Activated CD8-positive, alpha-beta T cell treated with anti-CD3 and anti-CD28 coated beads for 36 hours (primary cell): ENCODE measurements at regions not wholly inside any gene's neighbourhood (a gene's known extent, or its start where the extent isn't known, plus 50 kb on each side); places are given as distances from the start of the nearest gene placed in this dataset.

ENCODE experiments used
- ATAC-seq: fragments of 200-7000 bp; cut with Tn5 transposase; one replicate; pipeline ENCODE4 v1.10.0; 2021; ENCODE audit warnings: mild to moderate bottlenecking, moderate library complexity
- CTCF ChIA-PET: fragments of 350-600 bp; sonication (Branson Sonifier 250); formaldehyde crosslinking; loops from one replicate; lab custom pipeline; 2021; ENCODE audit warnings: antibody characterized with exemption; lab: Charles Lee
- POLR2A ChIA-PET: fragments of 350-600 bp; sonication (Branson Sonifier 250); formaldehyde crosslinking; loops from one replicate; lab custom pipeline; 2021; ENCODE audit warnings: antibody characterized with exemption; lab: Charles Lee
- DNase-seq: peaks from one replicate; pipeline ENCODE4 v3.0.0-alpha.2; 2020
- H3K27ac Mint-ChIP-seq: one replicate; pipeline ENCODE4 v1.8.0; 2021; ENCODE audit warnings: mild to moderate bottlenecking, mixed read lengths
- H3K27me3 Mint-ChIP-seq: one replicate; pipeline ENCODE4 v1.8.0; 2021; ENCODE audit warnings: mixed read lengths
- H3K36me3 Mint-ChIP-seq: one replicate; pipeline ENCODE4 v1.8.0; 2021; ENCODE audit warnings: low read depth, mixed read lengths
- H3K4me1 Mint-ChIP-seq: one replicate; pipeline ENCODE4 v1.8.0; 2021; ENCODE audit warnings: low read depth, mixed read lengths
- H3K4me3 Mint-ChIP-seq: one replicate; pipeline ENCODE4 v1.8.0; 2021; ENCODE audit warnings: mild to moderate bottlenecking, moderate library complexity, mixed read lengths
- H3K9me3 Mint-ChIP-seq: one replicate; pipeline ENCODE4 v1.8.0; 2021; ENCODE audit warnings: mixed read lengths
- CTCF ChIP-seq: fragments of 200-600 bp; IDR thresholded peaks from one replicate; pipeline ENCODE4 v1.8.0; 2022; ENCODE audit warnings: antibody characterized with exemption, mild to moderate bottlenecking
- intact Hi-C: fragments of 100-400 bp; cut with micrococcal nuclease; formaldehyde crosslinking; loops from one replicate; pipeline ENCODE4 v1.10.0; 2022

GRCh38 chr13:88883741-88884140, 1212.6 kb downstream of the SLITRK5 start:
- intact Hi-C loops, result no loop called here
- POLR2A ChIA-PET, result no interaction called here
- Mint-ChIP-seq H3K4me1 (no peaks in the 10 kb centered on the region), H3K27me3 (no peaks in the 10 kb centered on the region), H3K27ac (no peak overlapping the region), H3K9me3 (peaks cover 11% of the 10 kb centered on the region), H3K4me3 (no peak overlapping the region), H3K36me3 (no peaks in the 10 kb centered on the region)
- ATAC-seq (no peak), DNase-seq (no peak)
- CTCF ChIA-PET, result no interaction called here
- no peak for TF ChIP-seq CTCF

GRCh38 chr13:88887045-88887662, 1216.0 kb downstream of the SLITRK5 start:
- H3K9me3 Mint-ChIP-seq, result peaks cover 2% of the 10 kb centered on the region
- ChIA-PET CTCF (no interaction called here), POLR2A (no interaction called here)
- no peak for DNase-seq
- no peak overlapping the region for H3K4me3 Mint-ChIP-seq
- H3K4me1 Mint-ChIP-seq, result no peaks in the 10 kb centered on the region
- H3K27ac Mint-ChIP-seq, result no peak overlapping the region
- H3K36me3 Mint-ChIP-seq, result no peaks in the 10 kb centered on the region
- no peak for TF ChIP-seq CTCF
- intact Hi-C loops, result no loop called here
- H3K27me3 Mint-ChIP-seq, result no peaks in the 10 kb centered on the region
- ATAC-seq, result no peak

GRCh38 chr13:88895261-88895941, 1224.2 kb downstream of the SLITRK5 start:
- Mint-ChIP-seq H3K27ac (no peak overlapping the region), H3K4me3 (no peak overlapping the region), H3K9me3 (no peaks in the 10 kb centered on the region), H3K36me3 (no peaks in the 10 kb centered on the region), H3K27me3 (no peaks in the 10 kb centered on the region), H3K4me1 (no peaks in the 10 kb centered on the region)
- ChIA-PET POLR2A (no interaction called here), CTCF (no interaction called here)
- DNase-seq, result no peak
- TF ChIP-seq CTCF, result no peak
- no peak for ATAC-seq
- intact Hi-C loops, result no loop called here

GRCh38 chr13:88896466-88896865, 1225.3 kb downstream of the SLITRK5 start:
- H3K27me3 Mint-ChIP-seq, result no peaks in the 10 kb centered on the region
- TF ChIP-seq CTCF, result no peak
- ATAC-seq, result no peak

GRCh38 chr13:88908961-88909441, 1237.8 kb downstream of the SLITRK5 start:
- Mint-ChIP-seq H3K27me3 (no peaks in the 10 kb centered on the region), H3K4me3 (no peak overlapping the region), H3K36me3 (no peaks in the 10 kb centered on the region), H3K4me1 (no peaks in the 10 kb centered on the region), H3K9me3 (peaks cover 5% of the 10 kb centered on the region), H3K27ac (no peak overlapping the region)
- ChIA-PET POLR2A (no interaction called here), CTCF (no interaction called here)
- no peak for TF ChIP-seq CTCF
- intact Hi-C loops, result no loop called here
- ATAC-seq, result no peak
- no peak for DNase-seq

More at GRCh38 chr13:88896466-88896865, 1225.3 kb downstream of the SLITRK5 start:
- no peaks in the 10 kb centered on the region for H3K9me3 Mint-ChIP-seq
- no peak for DNase-seq
- H3K4me1 Mint-ChIP-seq, result no peaks in the 10 kb centered on the region
- intact Hi-C loops, result no loop called here
- no peaks in the 10 kb centered on the region for H3K36me3 Mint-ChIP-seq
- ChIA-PET POLR2A (no interaction called here), CTCF (interaction anchor here (0.6 kb wide), 1 partner anchor 42 kb away, joined by 3 read pairs; no protein-coding TSS in a partner anchor)
- H3K27ac Mint-ChIP-seq, result no peak overlapping the region
- no peak overlapping the region for H3K4me3 Mint-ChIP-seq
